HG02588 (cell line): ENCODE measurements at regions not wholly inside any gene's neighbourhood (a gene's known extent, or its start where the extent isn't known, plus 50 kb on each side); places are given as distances from the start of the nearest gene placed in this dataset.

ENCODE experiments used
- ATAC-seq: cut with Tn5 transposase; IDR thresholded peaks from one replicate; pipeline ENCODE4 v1.9.1; 2021; ENCODE audit warnings: mild to moderate bottlenecking, moderate library complexity; ENCODE audit not compliant: unreplicated experiment

GRCh38 chr4:101596781-101597552 lies 193.6 kb upstream of the BANK1 start:
- ATAC-seq = no peak

- no peak for ATAC-seq
These were observed 195.9 kb upstream of the BANK1 start for GRCh38 chr4:101594588-101594987.

- no peak for ATAC-seq
These were observed 196.9 kb upstream of the BANK1 start for GRCh38 chr4:101593666-101594065.

- no peak for ATAC-seq
These were observed 206.2 kb upstream of the BANK1 start for GRCh38 chr4:101584306-101584705.

- ATAC-seq = no peak
These were observed 215.8 kb upstream of the PPP3CA start for GRCh38 chr4:101563126-101563525.

- no peak for ATAC-seq
These were observed 209.5 kb upstream of the PPP3CA start for GRCh38 chr4:101556842-101557241.

- ATAC-seq = no peak
These were observed 208.1 kb upstream of the PPP3CA start for GRCh38 chr4:101555341-101555880.

- ATAC-seq = no peak
These were observed 193.0 kb upstream of the PPP3CA start for GRCh38 chr4:101540336-101540735.

GRCh38 chr4:101528526-101528925 lies 181.2 kb upstream of the PPP3CA start:
- ATAC-seq = no peak

GRCh38 chr4:101527188-101527587 lies 179.9 kb upstream of the PPP3CA start:
- ATAC-seq = peak; percentile 90

GRCh38 chr4:101515566-101515965 lies 168.2 kb upstream of the PPP3CA start:
- ATAC-seq = no peak

- ATAC-seq = no peak
These were observed 167.8 kb upstream of the PPP3CA start for GRCh38 chr4:101515099-101515498.

- no peak for ATAC-seq
These were observed 165.1 kb upstream of the PPP3CA start for GRCh38 chr4:101512416-101512815.

GRCh38 chr4:101501421-101501820 lies 154.1 kb upstream of the PPP3CA start:
- no peak for ATAC-seq

- no peak for ATAC-seq
These were observed 153.4 kb upstream of the PPP3CA start for GRCh38 chr4:101500742-101501141.

- ATAC-seq = no peak
These were observed 127.9 kb upstream of the PPP3CA start for GRCh38 chr4:101475246-101475645.

GRCh38 chr4:101471201-101471600 lies 123.9 kb upstream of the PPP3CA start:
- ATAC-seq = no peak

- ATAC-seq = no peak
These were observed 117.3 kb upstream of the PPP3CA start for GRCh38 chr4:101464596-101464995.

GRCh38 chr4:101458914-101459313 lies 111.6 kb upstream of the PPP3CA start:
- no peak for ATAC-seq

GRCh38 chr4:101458473-101458872 lies 111.1 kb upstream of the PPP3CA start:
- no peak for ATAC-seq

- no peak for ATAC-seq
These were observed 103.8 kb upstream of the PPP3CA start for GRCh38 chr4:101451086-101451485.

GRCh38 chr4:101441446-101441845 lies 94.1 kb upstream of the PPP3CA start:
- ATAC-seq = no peak

GRCh38 chr4:101439926-101440325 lies 92.6 kb upstream of the PPP3CA start:
- ATAC-seq = no peak
